ENCODE measurements at regions not wholly inside any gene's neighbourhood (a gene's known extent, or its start where the extent isn't known, plus 50 kb on each side); places are given as distances from the start of the nearest gene placed in this dataset.
"Not testable (repeated sequence)": the region's sequence is repeated elsewhere in the genome, so short reads cannot be mapped to it uniquely, and the experiment has no call there.

DNA sequence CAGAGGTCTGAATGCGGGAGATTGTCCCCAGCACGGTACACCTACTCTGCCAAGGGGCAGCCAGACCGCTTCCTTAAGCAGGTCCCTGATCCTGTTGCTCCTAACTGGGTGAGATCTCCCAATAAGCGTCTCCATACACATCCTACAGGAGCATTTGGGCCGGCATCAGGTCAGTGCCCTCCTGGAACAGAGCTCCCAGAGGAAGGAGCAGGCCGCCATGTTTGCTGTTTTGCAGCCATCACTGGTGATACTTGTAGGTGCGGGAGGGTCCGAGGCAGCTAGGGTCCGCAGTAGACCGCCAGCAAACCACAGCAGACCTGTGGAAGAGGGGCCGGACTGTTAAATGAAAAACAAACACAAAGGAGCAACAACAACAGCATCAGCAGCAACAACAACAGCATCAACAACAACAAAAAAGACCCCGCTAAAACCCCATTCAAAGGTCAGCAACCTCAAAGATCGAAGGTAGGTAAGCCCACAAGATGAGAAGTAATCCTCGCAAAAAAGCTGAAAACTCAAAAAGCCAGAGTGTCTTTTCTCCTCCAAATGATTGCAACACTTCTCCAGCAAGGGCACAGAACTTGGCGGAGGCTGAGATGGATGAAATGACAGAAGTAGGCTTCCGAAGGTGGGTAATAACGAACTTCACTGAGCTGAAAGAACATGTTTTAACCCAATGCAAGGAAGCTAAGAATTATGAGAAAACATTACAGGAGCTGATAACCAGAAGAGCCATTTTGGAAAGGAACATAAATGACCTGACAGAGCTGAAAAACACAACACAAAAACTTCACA lies 79.0 kb upstream of the CDH7 start:
- Histone ChIP-seq H3K9me3 (ENCODE audit: control insufficient read depth, insufficient read depth, low read length) (no peaks in the 10 kb centered on the region), H3K9ac (ENCODE audit: low read depth, low read length) (no peak overlapping the region), H3K4me1 (ENCODE audit: insufficient read depth, low read length) (no peaks in the 10 kb centered on the region), H3K36me3 (ENCODE audit: insufficient read depth, low read length) (no peaks in the 10 kb centered on the region)

DNA sequence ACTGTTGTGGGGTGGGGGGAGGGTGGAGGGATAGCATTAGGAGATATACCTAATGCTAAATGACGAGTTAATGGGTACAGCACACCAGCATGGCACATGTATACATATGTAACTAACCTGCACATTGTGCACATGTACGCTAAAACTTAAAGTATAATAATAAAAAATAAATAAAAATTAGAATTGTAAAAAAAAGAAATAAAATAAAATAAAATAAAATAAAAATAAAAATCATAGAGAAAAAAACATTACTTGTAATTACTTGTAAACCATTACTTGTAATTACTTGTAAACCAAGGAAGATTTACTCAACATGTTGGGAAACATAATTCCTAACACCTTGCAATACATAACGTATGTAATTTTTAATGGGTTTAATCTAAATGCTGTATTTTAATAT lies 80.7 kb upstream of the CDH7 start:
- H3K36me3 ChIP-seq (ENCODE audit: insufficient read depth, low read length): not testable (repeated sequence)

GRCh38 chr18:65661391-65661790 lies 89.4 kb upstream of the CDH7 start:
- H3K9ac ChIP-seq (ENCODE audit: low read depth, low read length): no peak overlapping the region
- no peaks in the 10 kb centered on the region for H3K36me3 ChIP-seq (ENCODE audit: insufficient read depth, low read length)
- H3K4me1 ChIP-seq (ENCODE audit: insufficient read depth, low read length): no peaks in the 10 kb centered on the region; the same call in 1 of the 2 replicates
- H3K9me3 ChIP-seq (ENCODE audit: control insufficient read depth, insufficient read depth, low read length): no peaks in the 10 kb centered on the region

More for the DNA sequence above, 80.7 kb upstream of the CDH7 start:
- H3K4me1 ChIP-seq (ENCODE audit: insufficient read depth, low read length); H3K9ac ChIP-seq (ENCODE audit: low read depth, low read length); H3K9me3 ChIP-seq (ENCODE audit: control insufficient read depth, insufficient read depth, low read length): not testable (repeated sequence)

- H3K9ac ChIP-seq (ENCODE audit: low read depth, low read length): no peak overlapping the region
- H3K36me3 ChIP-seq (ENCODE audit: insufficient read depth, low read length): no peaks in the 10 kb centered on the region
- H3K4me1 ChIP-seq (ENCODE audit: insufficient read depth, low read length): no peaks in the 10 kb centered on the region; the same call in 1 of the 2 replicates
- no peaks in the 10 kb centered on the region for H3K9me3 ChIP-seq (ENCODE audit: control insufficient read depth, insufficient read depth, low read length)
Measured at GRCh38 chr18:65659912-65660311, 90.9 kb upstream of the CDH7 start.

DNA sequence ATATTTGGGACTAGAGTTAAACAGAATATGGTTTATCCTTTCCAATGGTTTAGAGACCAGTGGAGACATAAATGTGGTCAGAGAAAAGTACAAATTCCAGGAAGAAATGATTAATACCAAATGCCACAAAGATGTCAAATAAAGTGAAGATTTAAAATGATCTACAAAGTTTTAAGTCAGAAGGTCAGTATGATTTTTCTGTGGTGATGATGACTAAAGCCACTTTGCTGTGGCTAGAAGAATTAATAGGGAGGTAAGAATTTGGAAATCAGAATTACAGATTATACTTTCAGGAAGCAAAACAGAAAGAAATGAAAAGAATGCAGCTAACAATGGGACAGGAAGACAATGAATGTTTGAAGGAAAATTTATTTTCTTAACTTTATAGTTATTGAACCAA lies 91.5 kb upstream of the CDH7 start:
- no peak overlapping the region for H3K9ac ChIP-seq (ENCODE audit: low read depth, low read length)
- no peaks in the 10 kb centered on the region for H3K36me3 ChIP-seq (ENCODE audit: insufficient read depth, low read length)

DNA sequence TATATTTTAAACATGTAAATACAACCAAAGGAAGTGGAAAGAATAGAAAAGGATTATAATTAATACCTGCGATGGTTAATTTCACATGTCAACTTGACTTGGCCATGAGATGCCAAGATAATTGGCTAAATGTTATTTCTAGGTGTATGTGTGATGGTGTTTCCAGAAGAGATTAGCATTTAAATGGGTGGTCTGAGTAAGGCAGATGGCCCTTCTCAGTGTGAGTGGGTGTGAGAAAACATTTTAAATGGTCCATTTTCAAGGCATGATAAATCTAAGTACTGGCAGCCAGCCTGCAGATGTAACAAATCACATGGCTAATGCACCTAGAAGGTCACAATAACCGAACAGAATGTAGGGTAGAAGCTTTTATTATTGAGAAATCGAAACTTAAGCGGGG lies 99.6 kb upstream of the CDH7 start:
- H3K36me3 ChIP-seq (ENCODE audit: insufficient read depth, low read length): no peaks in the 10 kb centered on the region
- no peak overlapping the region for H3K9ac ChIP-seq (ENCODE audit: low read depth, low read length)
- H3K9me3 ChIP-seq (ENCODE audit: control insufficient read depth, insufficient read depth, low read length): no peaks in the 10 kb centered on the region; the same call in 1 of the 2 replicates
- no peaks in the 10 kb centered on the region for H3K4me1 ChIP-seq (ENCODE audit: insufficient read depth, low read length)

More for the DNA sequence above, 91.5 kb upstream of the CDH7 start:
- H3K4me1 ChIP-seq (ENCODE audit: insufficient read depth, low read length): no peaks in the 10 kb centered on the region; the same call in 1 of the 2 replicates
- H3K9me3 ChIP-seq (ENCODE audit: control insufficient read depth, insufficient read depth, low read length): no peaks in the 10 kb centered on the region

DNA sequence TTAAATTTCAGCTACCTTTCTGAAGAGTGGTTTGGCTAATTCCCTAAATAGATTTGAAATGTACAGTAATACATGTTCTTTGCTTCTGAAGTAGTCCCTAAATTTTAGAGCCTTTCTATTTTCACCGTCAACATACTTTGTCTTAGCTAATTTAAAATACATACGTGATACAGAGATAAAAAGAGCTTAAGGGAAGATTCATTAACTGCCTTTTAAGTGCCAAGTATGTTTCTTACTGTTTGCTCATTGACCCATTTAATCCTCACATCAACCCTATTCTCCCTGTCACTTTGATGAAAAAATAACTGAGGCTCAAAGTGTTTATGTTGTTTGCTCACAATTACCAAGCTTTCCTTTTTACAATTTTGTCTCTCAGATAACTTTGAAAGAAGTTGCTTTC lies 118.6 kb upstream of the CDH7 start:
- H3K9me3 ChIP-seq (ENCODE audit: control insufficient read depth, insufficient read depth, low read length): no peaks in the 10 kb centered on the region
- no peaks in the 10 kb centered on the region for H3K4me1 ChIP-seq (ENCODE audit: insufficient read depth, low read length)
- no peak overlapping the region for H3K9ac ChIP-seq (ENCODE audit: low read depth, low read length)
- H3K36me3 ChIP-seq (ENCODE audit: insufficient read depth, low read length): no peaks in the 10 kb centered on the region

GRCh38 chr18:65631766-65632165 lies 119.0 kb upstream of the CDH7 start:
- no peaks in the 10 kb centered on the region for H3K4me1 ChIP-seq (ENCODE audit: insufficient read depth, low read length)
- no peaks in the 10 kb centered on the region for H3K9me3 ChIP-seq (ENCODE audit: control insufficient read depth, insufficient read depth, low read length)
- H3K9ac ChIP-seq (ENCODE audit: low read depth, low read length): no peak overlapping the region
- no peaks in the 10 kb centered on the region for H3K36me3 ChIP-seq (ENCODE audit: insufficient read depth, low read length)

DNA sequence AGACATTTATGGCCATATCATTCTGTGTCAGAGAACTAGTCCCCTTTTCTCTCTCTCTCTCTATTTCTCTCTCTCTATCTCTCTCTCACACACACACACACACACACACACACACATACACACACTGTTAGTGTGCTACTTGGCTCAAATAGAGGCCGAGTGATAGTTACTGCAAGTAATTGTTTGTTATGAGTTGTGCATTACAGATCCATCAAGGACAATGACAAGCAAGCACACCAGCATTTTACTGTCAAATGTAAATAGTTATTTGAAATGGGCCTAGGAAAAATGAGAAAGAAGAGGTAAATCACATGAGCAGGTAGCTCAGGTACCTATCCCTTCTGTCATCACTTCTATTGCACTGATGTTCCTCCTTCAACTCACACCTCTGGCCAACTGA lies 122.4 kb upstream of the CDH7 start:
- Histone ChIP-seq H3K36me3 (ENCODE audit: insufficient read depth, low read length) (no peaks in the 10 kb centered on the region), H3K4me1 (ENCODE audit: insufficient read depth, low read length) (no peaks in the 10 kb centered on the region), H3K9me3 (ENCODE audit: control insufficient read depth, insufficient read depth, low read length) (no peaks in the 10 kb centered on the region), H3K9ac (ENCODE audit: low read depth, low read length) (no peak overlapping the region)

DNA sequence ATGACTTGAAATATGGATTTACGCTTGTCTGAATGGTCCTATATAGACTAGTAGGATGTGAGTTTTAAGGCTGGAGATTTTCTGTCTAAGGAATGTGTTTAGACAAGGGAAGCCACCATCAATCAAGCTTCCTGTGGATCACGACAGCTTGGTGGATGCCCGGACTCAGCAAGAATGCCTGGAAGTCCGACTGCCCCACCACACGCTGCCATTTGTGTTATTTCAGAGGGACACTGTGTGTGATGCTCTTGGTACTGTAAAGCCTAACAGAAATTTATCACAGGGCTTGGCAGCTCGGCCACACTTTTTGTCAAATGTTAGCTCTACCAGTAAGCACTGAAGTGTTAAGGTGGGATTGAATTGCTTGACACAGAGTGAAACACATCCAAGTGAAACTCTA lies 127.1 kb upstream of the CDH7 start:
- H3K9ac ChIP-seq (ENCODE audit: low read depth, low read length): no peak overlapping the region
- no peaks in the 10 kb centered on the region for H3K4me1 ChIP-seq (ENCODE audit: insufficient read depth, low read length)
- H3K9me3 ChIP-seq (ENCODE audit: control insufficient read depth, insufficient read depth, low read length): no peaks in the 10 kb centered on the region
- H3K36me3 ChIP-seq (ENCODE audit: insufficient read depth, low read length): no peaks in the 10 kb centered on the region

GRCh38 chr18:65622436-65622835 lies 128.4 kb upstream of the CDH7 start:
- Histone ChIP-seq H3K9ac (ENCODE audit: low read depth, low read length) (no peak overlapping the region), H3K9me3 (ENCODE audit: control insufficient read depth, insufficient read depth, low read length) (no peaks in the 10 kb centered on the region), H3K4me1 (ENCODE audit: insufficient read depth, low read length) (no peaks in the 10 kb centered on the region), H3K36me3 (ENCODE audit: insufficient read depth, low read length) (no peaks in the 10 kb centered on the region)

GRCh38 chr18:65620076-65620696 lies 130.6 kb upstream of the CDH7 start:
- H3K9me3 ChIP-seq (ENCODE audit: control insufficient read depth, insufficient read depth, low read length): no peaks in the 10 kb centered on the region
- H3K9ac ChIP-seq (ENCODE audit: low read depth, low read length): no peak overlapping the region
- no peaks in the 10 kb centered on the region for H3K4me1 ChIP-seq (ENCODE audit: insufficient read depth, low read length)
- no peaks in the 10 kb centered on the region for H3K36me3 ChIP-seq (ENCODE audit: insufficient read depth, low read length)

DNA sequence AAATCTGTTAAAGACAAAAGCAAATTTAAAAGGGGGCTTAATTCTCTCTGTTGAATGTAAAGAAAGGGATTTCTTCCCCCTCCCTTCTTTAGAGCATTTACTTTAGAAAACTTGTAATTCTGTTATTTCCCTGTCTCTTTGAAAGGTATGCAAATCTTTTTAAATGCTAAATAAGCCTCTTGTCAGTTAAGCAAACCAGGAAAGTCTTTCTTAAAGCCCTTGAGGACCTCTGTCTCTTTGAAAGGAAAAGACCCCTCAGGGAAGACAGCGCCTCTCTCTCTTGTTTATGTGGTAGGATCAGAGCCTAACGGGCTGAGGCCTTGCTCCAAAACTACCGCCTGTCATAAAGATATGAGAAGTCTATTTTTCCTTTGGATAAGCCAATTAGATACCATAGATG lies 139.9 kb upstream of the CDH7 start:
- Histone ChIP-seq H3K9ac (ENCODE audit: low read depth, low read length) (no peak overlapping the region), H3K9me3 (ENCODE audit: control insufficient read depth, insufficient read depth, low read length) (no peaks in the 10 kb centered on the region), H3K4me1 (ENCODE audit: insufficient read depth, low read length) (peaks cover 7% of the 10 kb centered on the region), H3K36me3 (ENCODE audit: insufficient read depth, low read length) (no peaks in the 10 kb centered on the region)

DNA sequence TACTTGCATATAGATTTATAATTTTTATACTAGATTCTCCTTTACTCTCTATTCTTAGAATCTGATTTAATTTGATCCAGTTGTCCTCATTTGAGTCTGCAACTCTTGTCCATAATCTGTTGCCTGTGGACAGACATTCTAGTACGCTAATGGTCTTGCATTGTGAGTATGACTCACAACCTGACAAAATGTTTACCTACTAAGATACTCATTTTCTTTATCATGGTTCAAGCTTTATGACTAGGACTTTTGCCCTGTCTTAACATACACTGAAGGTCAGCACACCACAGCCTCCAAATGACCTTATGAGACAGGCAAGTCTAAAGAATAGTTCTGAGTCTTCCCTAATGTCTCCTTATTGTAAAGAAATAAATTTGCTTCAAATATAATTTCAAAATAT lies 142.3 kb upstream of the CDH7 start:
- Histone ChIP-seq H3K9me3 (ENCODE audit: control insufficient read depth, insufficient read depth, low read length) (no peaks in the 10 kb centered on the region), H3K4me1 (ENCODE audit: insufficient read depth, low read length) (peaks cover 7% of the 10 kb centered on the region), H3K36me3 (ENCODE audit: insufficient read depth, low read length) (no peaks in the 10 kb centered on the region), H3K9ac (ENCODE audit: low read depth, low read length) (no peak overlapping the region)

- peaks cover 7% of the 10 kb centered on the region for H3K4me1 ChIP-seq (ENCODE audit: insufficient read depth, low read length)
- no peaks in the 10 kb centered on the region for H3K36me3 ChIP-seq (ENCODE audit: insufficient read depth, low read length)
- no peaks in the 10 kb centered on the region for H3K9me3 ChIP-seq (ENCODE audit: control insufficient read depth, insufficient read depth, low read length)
- H3K9ac ChIP-seq (ENCODE audit: low read depth, low read length): no peak overlapping the region
Measured at GRCh38 chr18:65607161-65607560, 143.7 kb upstream of the CDH7 start.
